ENCODE measurements at regions not wholly inside any gene's neighbourhood (a gene's known extent, or its start where the extent isn't known, plus 50 kb on each side); places are given as distances from the start of the nearest gene placed in this dataset.

GRCh38 chr4:134544303-134544770 lies 342.7 kb upstream of the PABPC4L start:
- TF ChIP-seq CTCF (conservative IDR thresholded peaks at IDR 0.05; ENCODE audit: low read depth, low read length) (no peak), EZH2 (IDR thresholded peaks at IDR 0.05; ENCODE audit: low read length, unreplicated experiment) (no peak)

All from PC-3 (cell line).